Fibroblast of lung (primary cell): ENCODE measurements at regions not wholly inside any gene's neighbourhood (a gene's known extent, or its start where the extent isn't known, plus 50 kb on each side); places are given as distances from the start of the nearest gene placed in this dataset.

Experiments
- EZH2 ChIP-seq: IDR thresholded peaks from 2 replicates; pipeline ENCODE4 v1.5.1; 2012; ENCODE audit warnings: low read length, control low read depth, mild to moderate bottlenecking; ENCODE audit errors: missing control alignments
- TF ChIP-seq, protein P1 (sequence below), 2 donors: IDR thresholded peaks in 1 of 2; conservative IDR thresholded peaks in 1 of 2; 1 replicate in 1 of 2; 2 replicates in 1 of 2; pipeline ENCODE4 v1.5.1; 2011 to 2012; ENCODE audit warnings: low read length in 2 of 2, control low read depth in 1 of 2, inconsistent platforms in 1 of 2, low read depth in 1 of 2, mild to moderate bottlenecking in 1 of 2

DNA sequence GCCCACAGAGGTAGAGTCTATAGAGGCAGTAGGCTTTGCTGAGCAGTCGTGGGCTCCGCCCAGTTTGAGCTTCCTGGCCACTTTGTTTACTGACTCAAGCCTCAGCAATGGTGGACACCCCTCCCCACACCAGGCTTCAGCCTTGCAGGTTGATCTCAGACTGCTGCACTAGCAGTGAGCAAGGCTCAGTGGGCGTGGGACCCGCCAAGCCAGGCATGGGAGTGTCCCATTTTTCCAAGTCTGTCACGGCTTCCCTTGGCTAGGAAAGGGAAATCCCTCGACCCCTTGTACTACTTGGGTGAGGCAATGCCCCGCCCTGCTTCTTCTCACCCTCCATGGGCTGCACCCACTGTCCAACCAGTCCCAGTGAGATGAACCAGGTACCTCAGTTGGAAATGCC is 135.3 kb upstream of the NT5E start:
- TF ChIP-seq, protein P1, sequence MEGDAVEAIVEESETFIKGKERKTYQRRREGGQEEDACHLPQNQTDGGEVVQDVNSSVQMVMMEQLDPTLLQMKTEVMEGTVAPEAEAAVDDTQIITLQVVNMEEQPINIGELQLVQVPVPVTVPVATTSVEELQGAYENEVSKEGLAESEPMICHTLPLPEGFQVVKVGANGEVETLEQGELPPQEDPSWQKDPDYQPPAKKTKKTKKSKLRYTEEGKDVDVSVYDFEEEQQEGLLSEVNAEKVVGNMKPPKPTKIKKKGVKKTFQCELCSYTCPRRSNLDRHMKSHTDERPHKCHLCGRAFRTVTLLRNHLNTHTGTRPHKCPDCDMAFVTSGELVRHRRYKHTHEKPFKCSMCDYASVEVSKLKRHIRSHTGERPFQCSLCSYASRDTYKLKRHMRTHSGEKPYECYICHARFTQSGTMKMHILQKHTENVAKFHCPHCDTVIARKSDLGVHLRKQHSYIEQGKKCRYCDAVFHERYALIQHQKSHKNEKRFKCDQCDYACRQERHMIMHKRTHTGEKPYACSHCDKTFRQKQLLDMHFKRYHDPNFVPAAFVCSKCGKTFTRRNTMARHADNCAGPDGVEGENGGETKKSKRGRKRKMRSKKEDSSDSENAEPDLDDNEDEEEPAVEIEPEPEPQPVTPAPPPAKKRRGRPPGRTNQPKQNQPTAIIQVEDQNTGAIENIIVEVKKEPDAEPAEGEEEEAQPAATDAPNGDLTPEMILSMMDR (conservative IDR thresholded peaks at IDR 0.05 in 1 of 2, IDR thresholded peaks at IDR 0.05 in 1 of 2; ENCODE audit: low read depth in 1 of 2, low read length in 2 of 2): no peak
- TF ChIP-seq EZH2: no peak
